ENCODE measurements at regions not wholly inside any gene's neighbourhood (a gene's known extent, or its start where the extent isn't known, plus 50 kb on each side); places are given as distances from the start of the nearest gene placed in this dataset.

DNA sequence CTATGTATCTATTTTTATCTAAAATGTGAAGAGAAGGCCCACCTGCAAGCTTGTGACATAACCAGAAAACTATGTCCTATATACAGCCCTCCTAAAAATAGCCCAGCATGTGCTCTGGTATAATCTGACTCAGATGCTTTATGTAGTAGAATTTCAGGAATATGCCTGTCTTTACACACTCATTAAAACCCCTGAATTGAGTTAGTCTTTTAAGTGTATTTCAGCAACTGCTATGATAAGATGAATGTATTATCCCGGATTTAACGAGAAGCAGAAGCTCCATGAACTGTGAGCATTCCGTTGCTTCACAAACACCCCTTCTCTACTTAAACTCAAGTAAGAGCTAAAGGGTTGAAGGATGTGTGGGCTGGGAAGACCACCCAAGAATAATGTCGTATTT is 89.9 kb upstream of the PRICKLE1 start (continued):
- no peak for TF ChIP-seq HOXC10 (CRISPR knock-in tag; IDR thresholded peaks at IDR 0.05)
- TF ChIP-seq, protein P1, sequence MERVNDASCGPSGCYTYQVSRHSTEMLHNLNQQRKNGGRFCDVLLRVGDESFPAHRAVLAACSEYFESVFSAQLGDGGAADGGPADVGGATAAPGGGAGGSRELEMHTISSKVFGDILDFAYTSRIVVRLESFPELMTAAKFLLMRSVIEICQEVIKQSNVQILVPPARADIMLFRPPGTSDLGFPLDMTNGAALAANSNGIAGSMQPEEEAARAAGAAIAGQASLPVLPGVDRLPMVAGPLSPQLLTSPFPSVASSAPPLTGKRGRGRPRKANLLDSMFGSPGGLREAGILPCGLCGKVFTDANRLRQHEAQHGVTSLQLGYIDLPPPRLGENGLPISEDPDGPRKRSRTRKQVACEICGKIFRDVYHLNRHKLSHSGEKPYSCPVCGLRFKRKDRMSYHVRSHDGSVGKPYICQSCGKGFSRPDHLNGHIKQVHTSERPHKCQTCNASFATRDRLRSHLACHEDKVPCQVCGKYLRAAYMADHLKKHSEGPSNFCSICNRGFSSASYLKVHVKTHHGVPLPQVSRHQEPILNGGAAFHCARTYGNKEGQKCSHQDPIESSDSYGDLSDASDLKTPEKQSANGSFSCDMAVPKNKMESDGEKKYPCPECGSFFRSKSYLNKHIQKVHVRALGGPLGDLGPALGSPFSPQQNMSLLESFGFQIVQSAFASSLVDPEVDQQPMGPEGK (tag by site-specific recombination; IDR thresholded peaks at IDR 0.05): no peak

DNA sequence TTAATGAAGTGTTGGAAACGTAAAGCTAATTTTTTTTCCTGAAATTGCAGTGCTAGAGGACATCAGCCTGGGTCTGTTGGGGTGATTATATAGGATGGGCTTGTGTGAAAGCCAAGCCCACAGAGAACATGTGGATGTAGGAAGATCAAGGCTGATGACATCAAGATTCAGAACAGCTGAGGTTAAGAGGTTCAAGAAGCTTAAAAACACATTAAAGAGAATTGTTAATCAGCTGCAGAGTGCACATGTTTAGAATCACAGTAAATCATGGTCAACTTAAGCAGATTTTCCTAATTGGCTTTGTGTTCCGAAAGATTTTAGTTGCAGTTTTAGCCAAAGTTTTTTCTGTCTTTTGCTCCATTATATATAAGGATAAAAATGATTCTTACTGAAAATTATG is 87.9 kb upstream of the PRICKLE1 start:
- no peaks in the 10 kb centered on the region for H3K9me3 ChIP-seq (ENCODE audit: control insufficient read depth, insufficient read depth, low read depth, low read length)
- H3K27ac ChIP-seq (ENCODE audit: extremely low read depth, low read depth, low read length): no peak overlapping the region
- no peaks in the 10 kb centered on the region for H3K36me3 ChIP-seq (ENCODE audit: control insufficient read depth in 2 of 2, insufficient read depth in 1 of 2, low read length in 2 of 2)
- ChIA-PET CTCF (no interaction called here), POLR2A (no interaction called here)
- H3K4me1 ChIP-seq (ENCODE audit: control insufficient read depth, insufficient read depth, low read length): no peaks in the 10 kb centered on the region
- TF ChIP-seq ZNF677 (tag by site-specific recombination; IDR thresholded peaks at IDR 0.05) (no peak), ZNF626 (tag by site-specific recombination; IDR thresholded peaks at IDR 0.05) (no peak), ZNF76 (tag by site-specific recombination; IDR thresholded peaks at IDR 0.05; ENCODE audit: borderline replicate concordance, low read depth) (no peak), GLI4 (tag by site-specific recombination; IDR thresholded peaks at IDR 0.05) (no peak), SCRT2 (tag by site-specific recombination; IDR thresholded peaks at IDR 0.05) (no peak), ZNF202 (tag by site-specific recombination; IDR thresholded peaks at IDR 0.05; ENCODE audit: borderline replicate concordance) (no peak), ZNF16 (tag by site-specific recombination; IDR thresholded peaks at IDR 0.05; ENCODE audit: low read depth) (no peak)
- TF ChIP-seq, protein P2, sequence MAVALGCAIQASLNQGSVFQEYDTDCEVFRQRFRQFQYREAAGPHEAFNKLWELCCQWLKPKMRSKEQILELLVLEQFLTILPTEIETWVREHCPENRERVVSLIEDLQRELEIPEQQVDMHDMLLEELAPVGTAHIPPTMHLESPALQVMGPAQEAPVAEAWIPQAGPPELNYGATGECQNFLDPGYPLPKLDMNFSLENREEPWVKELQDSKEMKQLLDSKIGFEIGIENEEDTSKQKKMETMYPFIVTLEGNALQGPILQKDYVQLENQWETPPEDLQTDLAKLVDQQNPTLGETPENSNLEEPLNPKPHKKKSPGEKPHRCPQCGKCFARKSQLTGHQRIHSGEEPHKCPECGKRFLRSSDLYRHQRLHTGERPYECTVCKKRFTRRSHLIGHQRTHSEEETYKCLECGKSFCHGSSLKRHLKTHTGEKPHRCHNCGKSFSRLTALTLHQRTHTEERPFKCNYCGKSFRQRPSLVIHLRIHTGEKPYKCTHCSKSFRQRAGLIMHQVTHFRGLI (tag by site-specific recombination; IDR thresholded peaks at IDR 0.05): no peak
- H3K4me3 ChIP-seq (ENCODE audit: low read depth, low read length): no peak overlapping the region

DNA sequence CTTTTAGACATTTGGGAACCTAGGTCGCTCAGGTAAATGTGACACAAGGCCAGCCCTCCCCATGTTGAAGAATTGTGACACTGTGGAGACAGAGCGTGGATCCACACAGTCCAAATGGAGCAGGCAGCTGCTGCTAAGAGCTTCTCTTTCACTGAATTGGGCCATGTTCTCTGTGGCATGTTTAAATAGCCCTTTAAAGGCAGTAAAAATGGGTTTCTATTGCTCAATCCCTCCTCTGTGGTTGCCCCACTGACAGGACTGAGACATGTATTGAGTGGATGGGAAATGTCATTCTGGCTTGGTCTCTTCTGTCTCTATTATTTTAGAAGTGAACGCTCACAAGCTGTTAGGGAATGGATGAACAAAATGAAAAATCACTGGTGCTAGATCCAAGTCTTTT is 84.0 kb upstream of the PRICKLE1 start:
- Histone ChIP-seq H3K9me3 (ENCODE audit: control insufficient read depth, insufficient read depth, low read depth, low read length) (no peaks in the 10 kb centered on the region), H3K4me1 (ENCODE audit: control insufficient read depth, insufficient read depth, low read length) (no peaks in the 10 kb centered on the region), H3K27ac (ENCODE audit: extremely low read depth, low read depth, low read length) (no peak overlapping the region), H3K4me3 (ENCODE audit: low read depth, low read length) (no peak overlapping the region), H3K36me3 (ENCODE audit: control insufficient read depth in 2 of 2, insufficient read depth in 1 of 2, low read length in 2 of 2) (no peaks in the 10 kb centered on the region)
- ChIA-PET CTCF (interaction anchor here (1.2 kb wide), 1 partner anchor 11 kb away, joined by 3 read pairs; no protein-coding TSS in a partner anchor), POLR2A (no interaction called here)
- TF ChIP-seq, protein P3, sequence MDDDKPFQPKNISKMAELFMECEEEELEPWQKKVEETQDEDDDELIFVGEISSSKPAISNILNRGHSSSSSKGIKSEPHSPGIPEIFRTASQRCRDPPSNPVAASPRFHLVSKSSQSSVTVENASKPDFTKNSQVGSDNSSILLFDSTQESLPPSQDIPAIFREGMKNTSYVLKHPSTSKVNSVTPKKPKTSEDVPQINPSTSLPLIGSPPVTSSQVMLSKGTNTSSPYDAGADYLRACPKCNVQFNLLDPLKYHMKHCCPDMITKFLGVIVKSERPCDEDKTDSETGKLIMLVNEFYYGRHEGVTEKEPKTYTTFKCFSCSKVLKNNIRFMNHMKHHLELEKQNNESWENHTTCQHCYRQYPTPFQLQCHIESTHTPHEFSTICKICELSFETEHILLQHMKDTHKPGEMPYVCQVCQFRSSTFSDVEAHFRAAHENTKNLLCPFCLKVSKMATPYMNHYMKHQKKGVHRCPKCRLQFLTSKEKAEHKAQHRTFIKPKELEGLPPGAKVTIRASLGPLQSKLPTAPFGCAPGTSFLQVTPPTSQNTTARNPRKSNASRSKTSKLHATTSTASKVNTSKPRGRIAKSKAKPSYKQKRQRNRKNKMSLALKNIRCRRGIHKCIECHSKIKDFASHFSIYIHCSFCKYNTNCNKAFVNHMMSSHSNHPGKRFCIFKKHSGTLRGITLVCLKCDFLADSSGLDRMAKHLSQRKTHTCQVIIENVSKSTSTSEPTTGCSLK (tag by site-specific recombination; IDR thresholded peaks at IDR 0.05): no peak
- TF ChIP-seq ZSCAN16 (tag by site-specific recombination; IDR thresholded peaks at IDR 0.05) (no peak), ZNF521 (tag by site-specific recombination; IDR thresholded peaks at IDR 0.05) (no peak), ZNF133 (tag by site-specific recombination; IDR thresholded peaks at IDR 0.05) (no peak), BCL11A (tag by site-specific recombination; IDR thresholded peaks at IDR 0.05; ENCODE audit: low read depth) (no peak), ZNF239 (tag by site-specific recombination; IDR thresholded peaks at IDR 0.05) (no peak)
- TF ChIP-seq, protein P4, sequence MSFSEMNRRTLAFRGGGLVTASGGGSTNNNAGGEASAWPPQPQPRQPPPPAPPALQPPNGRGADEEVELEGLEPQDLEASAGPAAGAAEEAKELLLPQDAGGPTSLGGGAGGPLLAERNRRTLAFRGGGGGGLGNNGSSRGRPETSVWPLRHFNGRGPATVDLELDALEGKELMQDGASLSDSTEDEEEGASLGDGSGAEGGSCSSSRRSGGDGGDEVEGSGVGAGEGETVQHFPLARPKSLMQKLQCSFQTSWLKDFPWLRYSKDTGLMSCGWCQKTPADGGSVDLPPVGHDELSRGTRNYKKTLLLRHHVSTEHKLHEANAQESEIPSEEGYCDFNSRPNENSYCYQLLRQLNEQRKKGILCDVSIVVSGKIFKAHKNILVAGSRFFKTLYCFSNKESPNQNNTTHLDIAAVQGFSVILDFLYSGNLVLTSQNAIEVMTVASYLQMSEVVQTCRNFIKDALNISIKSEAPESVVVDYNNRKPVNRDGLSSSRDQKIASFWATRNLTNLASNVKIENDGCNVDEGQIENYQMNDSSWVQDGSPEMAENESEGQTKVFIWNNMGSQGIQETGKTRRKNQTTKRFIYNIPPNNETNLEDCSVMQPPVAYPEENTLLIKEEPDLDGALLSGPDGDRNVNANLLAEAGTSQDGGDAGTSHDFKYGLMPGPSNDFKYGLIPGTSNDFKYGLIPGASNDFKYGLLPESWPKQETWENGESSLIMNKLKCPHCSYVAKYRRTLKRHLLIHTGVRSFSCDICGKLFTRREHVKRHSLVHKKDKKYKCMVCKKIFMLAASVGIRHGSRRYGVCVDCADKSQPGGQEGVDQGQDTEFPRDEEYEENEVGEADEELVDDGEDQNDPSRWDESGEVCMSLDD (tag by site-specific recombination; IDR thresholded peaks at IDR 0.05): no peak
- TF ChIP-seq, protein P5, sequence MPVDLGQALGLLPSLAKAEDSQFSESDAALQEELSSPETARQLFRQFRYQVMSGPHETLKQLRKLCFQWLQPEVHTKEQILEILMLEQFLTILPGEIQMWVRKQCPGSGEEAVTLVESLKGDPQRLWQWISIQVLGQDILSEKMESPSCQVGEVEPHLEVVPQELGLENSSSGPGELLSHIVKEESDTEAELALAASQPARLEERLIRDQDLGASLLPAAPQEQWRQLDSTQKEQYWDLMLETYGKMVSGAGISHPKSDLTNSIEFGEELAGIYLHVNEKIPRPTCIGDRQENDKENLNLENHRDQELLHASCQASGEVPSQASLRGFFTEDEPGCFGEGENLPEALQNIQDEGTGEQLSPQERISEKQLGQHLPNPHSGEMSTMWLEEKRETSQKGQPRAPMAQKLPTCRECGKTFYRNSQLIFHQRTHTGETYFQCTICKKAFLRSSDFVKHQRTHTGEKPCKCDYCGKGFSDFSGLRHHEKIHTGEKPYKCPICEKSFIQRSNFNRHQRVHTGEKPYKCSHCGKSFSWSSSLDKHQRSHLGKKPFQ (tag by site-specific recombination; IDR thresholded peaks at IDR 0.05): no peak
- TF ChIP-seq, protein P6, sequence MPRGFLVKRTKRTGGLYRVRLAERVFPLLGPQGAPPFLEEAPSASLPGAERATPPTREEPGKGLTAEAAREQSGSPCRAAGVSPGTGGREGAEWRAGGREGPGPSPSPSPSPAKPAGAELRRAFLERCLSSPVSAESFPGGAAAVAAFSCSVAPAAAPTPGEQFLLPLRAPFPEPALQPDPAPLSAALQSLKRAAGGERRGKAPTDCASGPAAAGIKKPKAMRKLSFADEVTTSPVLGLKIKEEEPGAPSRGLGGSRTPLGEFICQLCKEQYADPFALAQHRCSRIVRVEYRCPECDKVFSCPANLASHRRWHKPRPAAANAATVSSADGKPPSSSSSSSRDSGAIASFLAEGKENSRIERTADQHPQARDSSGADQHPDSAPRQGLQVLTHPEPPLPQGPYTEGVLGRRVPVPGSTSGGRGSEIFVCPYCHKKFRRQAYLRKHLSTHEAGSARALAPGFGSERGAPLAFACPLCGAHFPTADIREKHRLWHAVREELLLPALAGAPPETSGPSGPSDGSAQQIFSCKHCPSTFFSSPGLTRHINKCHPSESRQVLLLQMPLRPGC (tag by site-specific recombination; IDR thresholded peaks at IDR 0.05): no peak
